ENCODE measurements at regions not wholly inside any gene's neighbourhood (a gene's known extent, or its start where the extent isn't known, plus 50 kb on each side); places are given as distances from the start of the nearest gene placed in this dataset.

DNA sequence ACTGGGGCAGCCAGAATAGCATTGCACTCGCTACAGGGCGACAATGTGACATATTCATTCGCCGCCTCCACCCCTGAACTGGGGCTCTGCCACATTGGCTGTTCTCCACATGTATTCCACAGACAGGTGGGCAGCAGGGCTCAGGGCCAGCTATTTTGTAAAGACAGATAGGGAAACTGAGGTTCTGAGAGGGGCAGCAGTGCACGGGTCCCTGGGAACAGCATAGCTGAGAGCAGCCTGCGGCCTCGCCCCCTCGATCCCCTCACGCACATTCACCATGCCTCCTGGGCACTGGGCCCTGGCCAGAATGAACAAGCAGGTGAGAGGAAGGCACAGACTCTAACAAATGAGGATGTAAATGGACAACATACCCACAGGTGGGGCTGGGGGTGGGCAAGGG is 75.0 kb upstream of the SPATA12 start:
- TF ChIP-seq, protein P1, sequence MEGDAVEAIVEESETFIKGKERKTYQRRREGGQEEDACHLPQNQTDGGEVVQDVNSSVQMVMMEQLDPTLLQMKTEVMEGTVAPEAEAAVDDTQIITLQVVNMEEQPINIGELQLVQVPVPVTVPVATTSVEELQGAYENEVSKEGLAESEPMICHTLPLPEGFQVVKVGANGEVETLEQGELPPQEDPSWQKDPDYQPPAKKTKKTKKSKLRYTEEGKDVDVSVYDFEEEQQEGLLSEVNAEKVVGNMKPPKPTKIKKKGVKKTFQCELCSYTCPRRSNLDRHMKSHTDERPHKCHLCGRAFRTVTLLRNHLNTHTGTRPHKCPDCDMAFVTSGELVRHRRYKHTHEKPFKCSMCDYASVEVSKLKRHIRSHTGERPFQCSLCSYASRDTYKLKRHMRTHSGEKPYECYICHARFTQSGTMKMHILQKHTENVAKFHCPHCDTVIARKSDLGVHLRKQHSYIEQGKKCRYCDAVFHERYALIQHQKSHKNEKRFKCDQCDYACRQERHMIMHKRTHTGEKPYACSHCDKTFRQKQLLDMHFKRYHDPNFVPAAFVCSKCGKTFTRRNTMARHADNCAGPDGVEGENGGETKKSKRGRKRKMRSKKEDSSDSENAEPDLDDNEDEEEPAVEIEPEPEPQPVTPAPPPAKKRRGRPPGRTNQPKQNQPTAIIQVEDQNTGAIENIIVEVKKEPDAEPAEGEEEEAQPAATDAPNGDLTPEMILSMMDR (IDR thresholded peaks at IDR 0.05; ENCODE audit: insufficient read depth, low read length, poor library complexity, severe bottlenecking): no peak
- no peak for TF ChIP-seq EZH2phosphoT487 (conservative IDR thresholded peaks at IDR 0.05; ENCODE audit: low read length)
- Histone ChIP-seq H3K36me3 (ENCODE audit: low read length) (no peaks in the 10 kb centered on the region), H4K20me1 (ENCODE audit: low read depth, low read length) (no peaks in the 10 kb centered on the region), H3K27ac (ENCODE audit: low read depth, low read length) (no peak overlapping the region), H3K27me3 (ENCODE audit: low read length) (no peaks in the 10 kb centered on the region), H2AFZ (ENCODE audit: low read depth, low read length, severe bottlenecking) (no peak overlapping the region), H3K4me2 (ENCODE audit: low read depth, low read length, poor library complexity, severe bottlenecking) (no peak overlapping the region), H3K9ac (ENCODE audit: low read length) (no peak overlapping the region), H3K9me2 (replicated peaks; ENCODE audit: insufficient read depth, low read length) (no peaks in the 10 kb centered on the region), H3K79me2 (ENCODE audit: insufficient read depth, low read length) (no peaks in the 10 kb centered on the region), H3K9me3 (ENCODE audit: insufficient read depth, low read length) (no peaks in the 10 kb centered on the region), H3F3A (ENCODE audit: insufficient read depth) (no peaks in the 10 kb centered on the region), H3K4me3 (ENCODE audit: insufficient read depth, low read length, poor library complexity, severe bottlenecking) (no peak overlapping the region)

DNA sequence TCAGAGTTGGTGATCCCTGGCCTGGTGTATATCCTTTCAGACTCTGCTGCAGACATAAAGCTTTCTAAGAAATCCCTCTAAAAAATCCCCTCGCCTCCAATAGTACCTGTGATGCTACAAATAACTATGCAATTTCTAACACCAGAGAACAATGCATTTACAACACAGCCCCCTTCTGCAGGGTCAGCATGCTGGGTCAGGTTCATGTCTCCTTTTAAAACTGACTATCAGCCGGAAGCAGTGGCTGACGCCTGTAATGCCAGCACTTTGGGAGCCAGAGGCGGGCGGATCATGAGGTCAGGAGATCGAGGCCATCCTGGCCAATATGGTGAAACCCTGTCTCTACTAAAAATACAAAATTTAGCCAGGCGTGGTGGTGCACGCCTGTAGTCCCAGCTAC is 77.0 kb upstream of the SPATA12 start:
- H3K9ac ChIP-seq (ENCODE audit: low read length): no peak overlapping the region
- H3K79me2 ChIP-seq (ENCODE audit: insufficient read depth, low read length): no peaks in the 10 kb centered on the region
- no peak overlapping the region for H3K27ac ChIP-seq (ENCODE audit: low read depth, low read length)
- H2AFZ ChIP-seq (ENCODE audit: low read depth, low read length, severe bottlenecking): no peak overlapping the region
- no peak for TF ChIP-seq EZH2phosphoT487 (conservative IDR thresholded peaks at IDR 0.05; ENCODE audit: low read length)
- TF ChIP-seq, protein P1 (IDR thresholded peaks at IDR 0.05; ENCODE audit: insufficient read depth, low read length, poor library complexity, severe bottlenecking): no peak
- H3K9me3 ChIP-seq (ENCODE audit: insufficient read depth, low read length): no peaks in the 10 kb centered on the region
- no peaks in the 10 kb centered on the region for H3K9me2 ChIP-seq (replicated peaks; ENCODE audit: insufficient read depth, low read length)
- H3K4me3 ChIP-seq (ENCODE audit: insufficient read depth, low read length, poor library complexity, severe bottlenecking): no peak overlapping the region
- no peaks in the 10 kb centered on the region for H3F3A ChIP-seq (ENCODE audit: insufficient read depth)
- H3K27me3 ChIP-seq (ENCODE audit: low read length): no peaks in the 10 kb centered on the region
- H3K36me3 ChIP-seq (ENCODE audit: low read length): no peaks in the 10 kb centered on the region
- H3K4me2 ChIP-seq (ENCODE audit: low read depth, low read length, poor library complexity, severe bottlenecking): no peak overlapping the region
- no peaks in the 10 kb centered on the region for H4K20me1 ChIP-seq (ENCODE audit: low read depth, low read length)

DNA sequence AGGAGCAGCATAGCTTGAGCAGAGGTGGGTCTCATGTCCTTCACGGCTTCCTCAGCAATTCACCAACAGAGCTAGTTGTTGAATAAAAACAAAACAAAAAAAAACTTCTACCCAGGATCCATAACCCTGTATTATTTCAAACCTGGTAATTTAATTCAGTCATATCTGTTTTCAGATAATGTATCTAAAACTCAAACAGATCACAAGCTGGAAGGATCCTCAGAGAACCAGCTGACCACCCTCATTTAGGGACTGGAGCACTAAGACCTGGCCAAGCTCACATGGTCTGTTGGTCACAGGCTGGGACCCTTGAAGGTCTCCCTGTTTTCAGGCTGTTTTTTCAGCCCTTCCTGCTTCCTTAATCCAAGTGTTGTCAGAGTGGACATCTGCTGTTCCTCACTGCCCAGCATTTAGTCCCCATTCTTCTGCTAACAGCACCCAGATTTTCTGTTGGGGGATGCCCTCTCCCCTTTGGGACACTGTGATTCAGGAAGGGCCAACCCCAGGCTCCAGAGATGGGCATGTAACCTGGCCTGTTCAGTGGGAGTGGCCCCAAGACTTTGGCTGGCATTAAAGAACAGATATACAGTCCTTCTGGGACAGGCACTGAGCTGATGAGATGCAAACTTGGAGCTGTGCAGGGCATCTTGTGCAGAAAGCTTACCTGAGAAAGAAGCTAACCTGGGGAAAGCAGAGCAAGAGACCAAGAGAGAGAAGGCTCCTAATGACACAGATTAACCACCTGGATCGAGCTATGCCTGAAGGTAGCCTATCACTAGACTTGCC is 78.8 kb upstream of the SPATA12 start:
- no peak overlapping the region for H3K4me3 ChIP-seq (ENCODE audit: insufficient read depth, low read length, poor library complexity, severe bottlenecking)
- no peaks in the 10 kb centered on the region for H3K79me2 ChIP-seq (ENCODE audit: insufficient read depth, low read length)
- TF ChIP-seq, protein P1 (IDR thresholded peaks at IDR 0.05; ENCODE audit: insufficient read depth, low read length, poor library complexity, severe bottlenecking): no peak
- no peak overlapping the region for H3K9ac ChIP-seq (ENCODE audit: low read length)
- H3K27me3 ChIP-seq (ENCODE audit: low read length): no peaks in the 10 kb centered on the region
- H3K4me2 ChIP-seq (ENCODE audit: low read depth, low read length, poor library complexity, severe bottlenecking): no peak overlapping the region
- no peak overlapping the region for H2AFZ ChIP-seq (ENCODE audit: low read depth, low read length, severe bottlenecking)
- no peaks in the 10 kb centered on the region for H3K9me2 ChIP-seq (replicated peaks; ENCODE audit: insufficient read depth, low read length)
- H3F3A ChIP-seq (ENCODE audit: insufficient read depth): no peaks in the 10 kb centered on the region
- H3K9me3 ChIP-seq (ENCODE audit: insufficient read depth, low read length): no peaks in the 10 kb centered on the region
- H3K27ac ChIP-seq (ENCODE audit: low read depth, low read length): no peak overlapping the region
- H3K36me3 ChIP-seq (ENCODE audit: low read length): no peaks in the 10 kb centered on the region
- H4K20me1 ChIP-seq (ENCODE audit: low read depth, low read length): no peaks in the 10 kb centered on the region

Data from SU-DHL-6 (cell line).